Keratinocyte (primary cell): ENCODE measurements at regions not wholly inside any gene's neighbourhood (a gene's known extent, or its start where the extent isn't known, plus 50 kb on each side); places are given as distances from the start of the nearest gene placed in this dataset.

Experiments
- DNase-seq: peaks from one replicate; pipeline ENCODE4 v3.0.0-alpha.2; 2011; ENCODE audit warnings: low read depth, missing footprints, low spot score
- FAIRE-seq: peaks from 2 replicates; lab custom pipeline; 2011; peaks lifted over from hg19 to GRCh38; lab: Jason Lieb, UNC
- H2AFZ ChIP-seq: 2 replicates; pipeline ENCODE4 v1.6.0; 2012; ENCODE audit warnings: low read length, control low read depth, inconsistent platforms; ENCODE audit not compliant: control insufficient read depth
- H3K27ac ChIP-seq: 2 replicates; pipeline ENCODE4 v1.5.1; 2011; ENCODE audit warnings: low read length; ENCODE audit not compliant: control insufficient read depth, insufficient read depth
- H3K27me3 ChIP-seq: 3 replicates; pipeline ENCODE4 v1.6.0; 2011; ENCODE audit warnings: low read length; ENCODE audit not compliant: control insufficient read depth, insufficient read depth; ENCODE audit errors: extremely low read depth
- H3K36me3 ChIP-seq, 2 experiments: 2 replicates in 1 of 2; 3 replicates in 1 of 2; pipeline ENCODE4 v1.5.1; 2011; ENCODE audit warnings: low read length in 2 of 2, mild to moderate bottlenecking in 1 of 2; ENCODE audit not compliant: control insufficient read depth in 2 of 2, insufficient read depth in 2 of 2; ENCODE audit errors: extremely low read depth in 1 of 2
- H3K4me1 ChIP-seq: 3 replicates; pipeline ENCODE4 v1.5.1; 2011; ENCODE audit warnings: low read length; ENCODE audit not compliant: control insufficient read depth, insufficient read depth; ENCODE audit errors: extremely low read depth
- H3K4me2 ChIP-seq: 3 replicates; pipeline ENCODE4 v1.6.0; 2011; ENCODE audit warnings: low read depth, low read length; ENCODE audit not compliant: control insufficient read depth, insufficient read depth; ENCODE audit errors: extremely low read depth
- H3K4me3 ChIP-seq, 3 experiments: fragments of 200-600 bp in 1 of 3; sonication (generic) in 1 of 3; 2 replicates in 2 of 3; 3 replicates in 1 of 3; pipeline ENCODE4 v1.5.1; 2011 to 2016; ENCODE audit warnings: low read length in 3 of 3, mild to moderate bottlenecking in 3 of 3, control low read depth in 2 of 3, inconsistent platforms in 1 of 3, low read depth in 1 of 3, mixed read lengths in 1 of 3, mixed run types in 1 of 3, moderate library complexity in 1 of 3; ENCODE audit not compliant: control insufficient read depth in 2 of 3, insufficient read depth in 2 of 3; ENCODE audit errors: extremely low read depth in 1 of 3
- H3K79me2 ChIP-seq: 2 replicates; pipeline ENCODE4 v1.6.0; 2012; ENCODE audit warnings: low read length; ENCODE audit not compliant: control insufficient read depth, insufficient read depth
- H3K9ac ChIP-seq: 3 replicates; pipeline ENCODE4 v1.6.0; 2011; ENCODE audit warnings: low read length; ENCODE audit not compliant: control insufficient read depth, insufficient read depth; ENCODE audit errors: extremely low read depth
- H3K9me1 ChIP-seq: 3 replicates; pipeline ENCODE4 v1.6.0; 2011; ENCODE audit warnings: low read length; ENCODE audit not compliant: control insufficient read depth, insufficient read depth; ENCODE audit errors: extremely low read depth
- H3K9me3 ChIP-seq: 2 replicates; pipeline ENCODE4 v1.5.1; 2012; ENCODE audit warnings: low read depth, low read length; ENCODE audit not compliant: control insufficient read depth
- H4K20me1 ChIP-seq: 3 replicates; pipeline ENCODE4 v1.6.0; 2011; ENCODE audit warnings: low read length; ENCODE audit not compliant: control insufficient read depth, insufficient read depth; ENCODE audit errors: extremely low read depth
- EZH2 ChIP-seq: IDR thresholded peaks from one replicate; pipeline ENCODE4 v1.6.1; 2012; ENCODE audit warnings: inconsistent platforms, mild to moderate bottlenecking, low read length, moderate library complexity
- dilution Hi-C: fragments of 300-500 bp; cut with MboI; formaldehyde crosslinking; loops from one replicate; pipeline ENCODE4 v1.7.0; 2020; ENCODE audit warnings: low sequenced_read_pairs; ENCODE audit not compliant: extremely low pct_ligation_motif_present
- TF ChIP-seq, protein P1 (sequence below), 3 experiments: IDR thresholded peaks in 1 of 3; conservative IDR thresholded peaks in 1 of 3; optimal IDR thresholded peaks in 1 of 3; 2 replicates in 2 of 3; 3 replicates in 1 of 3; pipeline versions ENCODE3 to v1.5.1; 2011; ENCODE audit warnings: low read length in 3 of 3, mild to moderate bottlenecking in 3 of 3, moderate library complexity in 2 of 3, control low read depth in 1 of 3, inconsistent platforms in 1 of 3; ENCODE audit not compliant: insufficient read depth in 2 of 3; ENCODE audit errors: extremely low read depth in 1 of 3

DNA sequence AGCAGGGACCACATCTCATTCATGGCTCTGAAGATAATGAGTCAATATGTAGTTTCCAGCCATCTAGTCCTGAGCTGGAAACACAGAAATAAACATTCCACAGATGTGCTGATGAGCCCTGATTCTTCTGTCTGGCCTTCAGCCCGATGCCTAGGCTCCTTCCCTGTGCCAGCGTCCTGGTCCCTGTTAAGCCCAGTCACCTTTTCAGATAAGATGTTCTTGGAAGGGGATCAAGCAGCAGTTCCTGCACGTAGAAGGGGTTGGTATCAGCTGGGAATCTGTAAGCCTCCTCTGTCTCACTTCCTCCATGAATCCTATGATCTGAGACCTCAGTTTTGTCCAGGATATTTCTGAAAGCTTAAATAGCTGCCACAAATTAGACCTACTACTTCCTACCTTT is 149.3 kb downstream of the TTC32 start:
- Histone ChIP-seq H3K4me3 (no peak overlapping the region), H3K36me3 (no peaks in the 10 kb centered on the region), H3K9me3 (no peaks in the 10 kb centered on the region), H3K4me1 (peaks cover 12% of the 10 kb centered on the region), H3K79me2 (no peaks in the 10 kb centered on the region), H4K20me1 (no peaks in the 10 kb centered on the region), H2AFZ (no peak overlapping the region), H3K4me2 (no peak overlapping the region), H3K27me3 (peaks cover 8% of the 10 kb centered on the region), H3K9me1 (no peaks in the 10 kb centered on the region), H3K9ac (no peak overlapping the region), H3K27ac (no peak overlapping the region)
- DNase-seq (no peak), FAIRE-seq (no peak)
- TF ChIP-seq, protein P1, sequence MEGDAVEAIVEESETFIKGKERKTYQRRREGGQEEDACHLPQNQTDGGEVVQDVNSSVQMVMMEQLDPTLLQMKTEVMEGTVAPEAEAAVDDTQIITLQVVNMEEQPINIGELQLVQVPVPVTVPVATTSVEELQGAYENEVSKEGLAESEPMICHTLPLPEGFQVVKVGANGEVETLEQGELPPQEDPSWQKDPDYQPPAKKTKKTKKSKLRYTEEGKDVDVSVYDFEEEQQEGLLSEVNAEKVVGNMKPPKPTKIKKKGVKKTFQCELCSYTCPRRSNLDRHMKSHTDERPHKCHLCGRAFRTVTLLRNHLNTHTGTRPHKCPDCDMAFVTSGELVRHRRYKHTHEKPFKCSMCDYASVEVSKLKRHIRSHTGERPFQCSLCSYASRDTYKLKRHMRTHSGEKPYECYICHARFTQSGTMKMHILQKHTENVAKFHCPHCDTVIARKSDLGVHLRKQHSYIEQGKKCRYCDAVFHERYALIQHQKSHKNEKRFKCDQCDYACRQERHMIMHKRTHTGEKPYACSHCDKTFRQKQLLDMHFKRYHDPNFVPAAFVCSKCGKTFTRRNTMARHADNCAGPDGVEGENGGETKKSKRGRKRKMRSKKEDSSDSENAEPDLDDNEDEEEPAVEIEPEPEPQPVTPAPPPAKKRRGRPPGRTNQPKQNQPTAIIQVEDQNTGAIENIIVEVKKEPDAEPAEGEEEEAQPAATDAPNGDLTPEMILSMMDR (optimal IDR thresholded peaks at IDR 0.05 in 1 of 3, IDR thresholded peaks at IDR 0.05 in 1 of 3, conservative IDR thresholded peaks at IDR 0.05 in 1 of 3; ENCODE audit: extremely low read depth in 1 of 3, insufficient read depth in 2 of 3, low read length in 3 of 3) = no peak
- TF ChIP-seq EZH2 = no peak
- dilution Hi-C loops = no loop called here

DNA sequence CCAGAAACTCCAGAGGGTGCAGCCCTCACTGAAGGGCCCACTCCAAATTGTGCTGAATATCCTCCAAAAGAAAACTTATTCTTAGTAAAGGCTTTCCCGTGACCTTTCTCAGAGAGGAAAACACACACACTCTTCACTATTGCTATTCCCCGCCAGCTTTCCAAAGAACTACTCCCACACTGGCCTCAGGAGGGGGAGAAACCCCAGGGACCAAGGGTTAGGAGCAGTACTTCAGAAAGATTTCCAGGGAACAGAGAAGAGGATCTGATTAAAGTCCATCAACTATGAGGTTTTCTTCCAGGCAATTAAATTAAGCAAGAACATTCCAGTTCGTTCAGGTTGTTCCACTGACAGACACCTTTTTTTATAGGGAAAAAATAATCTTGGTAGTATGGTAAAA is 150.2 kb downstream of the TTC32 start:
- H3K4me1 ChIP-seq = peaks cover 12% of the 10 kb centered on the region
- no peaks in the 10 kb centered on the region for H4K20me1 ChIP-seq
- TF ChIP-seq EZH2 = no peak
- TF ChIP-seq, protein P1 (optimal IDR thresholded peaks at IDR 0.05 in 1 of 3, IDR thresholded peaks at IDR 0.05 in 1 of 3, conservative IDR thresholded peaks at IDR 0.05 in 1 of 3; ENCODE audit: extremely low read depth in 1 of 3, insufficient read depth in 2 of 3, low read length in 3 of 3) = no peak
- H3K9ac ChIP-seq = no peak overlapping the region
- H2AFZ ChIP-seq = no peak overlapping the region
- no peak overlapping the region for H3K27ac ChIP-seq
- no peaks in the 10 kb centered on the region for H3K36me3 ChIP-seq
- no peaks in the 10 kb centered on the region for H3K9me1 ChIP-seq
- no peaks in the 10 kb centered on the region for H3K79me2 ChIP-seq
- no peak overlapping the region for H3K4me3 ChIP-seq
- no peak overlapping the region for H3K4me2 ChIP-seq
- H3K9me3 ChIP-seq = no peaks in the 10 kb centered on the region
- FAIRE-seq (no peak), DNase-seq (no peak)
- peaks cover 8% of the 10 kb centered on the region for H3K27me3 ChIP-seq
- dilution Hi-C loops = no loop called here
